SH-SY5Y (cell line): ENCODE measurements at regions not wholly inside any gene's neighbourhood (a gene's known extent, or its start where the extent isn't known, plus 50 kb on each side); places are given as distances from the start of the nearest gene placed in this dataset.

Source experiments
- GATA2 ChIP-seq: IDR thresholded peaks from 2 replicates; pipeline ENCODE4 v1.6.1; 2011; ENCODE audit warnings: mild to moderate bottlenecking, low read depth, low read length
- GATA3 ChIP-seq: IDR thresholded peaks from 2 replicates; pipeline ENCODE4 v1.6.1; 2011; ENCODE audit warnings: low read depth, mild to moderate bottlenecking, low read length, moderate library complexity

DNA sequence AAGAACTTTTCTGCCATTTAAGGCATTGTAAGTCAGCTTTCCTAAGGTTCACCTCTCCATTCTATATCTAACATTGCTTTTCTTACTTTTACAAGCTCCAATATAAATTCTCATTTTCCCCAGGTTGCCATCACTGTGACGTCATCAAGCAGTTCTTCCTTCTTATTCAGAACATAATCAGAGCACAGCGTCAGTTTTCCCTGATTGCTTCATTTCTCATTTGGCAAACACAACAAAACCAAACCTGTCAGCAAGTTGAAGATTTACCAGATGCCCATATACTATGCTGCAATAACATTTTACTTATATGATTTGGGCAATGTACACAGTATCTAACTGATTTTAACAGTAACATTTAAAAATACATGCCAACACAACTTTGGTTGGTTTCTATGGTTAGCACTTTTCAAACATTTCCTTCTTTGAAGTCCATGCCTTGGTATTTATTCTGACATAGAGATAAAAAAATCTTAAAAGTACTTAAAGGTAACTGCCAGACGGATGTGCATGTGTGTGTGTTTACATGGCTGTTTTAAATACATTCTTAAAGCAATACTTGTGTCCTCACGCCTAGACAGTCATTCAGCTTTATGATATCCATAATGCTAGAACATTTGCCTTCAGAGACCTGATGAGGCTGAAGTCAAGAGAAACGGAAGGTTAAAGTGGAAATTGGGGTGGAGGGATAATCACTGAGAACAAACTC, 264.0 kb downstream of the KLF12 start:
- no peak for TF ChIP-seq GATA2
- no peak for TF ChIP-seq GATA3

- TF ChIP-seq GATA3 (no peak), GATA2 (no peak)
Observed at GRCh38 chr13:73865027-73865426, 269.2 kb downstream of the KLF12 start.

GRCh38 chr13:73861136-73861535, 273.1 kb downstream of the KLF12 start:
- no peak for TF ChIP-seq GATA3
- TF ChIP-seq GATA2, result no peak

- TF ChIP-seq GATA2 (no peak), GATA3 (no peak)
Observed at GRCh38 chr13:73860501-73860900, 273.7 kb downstream of the KLF12 start.

DNA sequence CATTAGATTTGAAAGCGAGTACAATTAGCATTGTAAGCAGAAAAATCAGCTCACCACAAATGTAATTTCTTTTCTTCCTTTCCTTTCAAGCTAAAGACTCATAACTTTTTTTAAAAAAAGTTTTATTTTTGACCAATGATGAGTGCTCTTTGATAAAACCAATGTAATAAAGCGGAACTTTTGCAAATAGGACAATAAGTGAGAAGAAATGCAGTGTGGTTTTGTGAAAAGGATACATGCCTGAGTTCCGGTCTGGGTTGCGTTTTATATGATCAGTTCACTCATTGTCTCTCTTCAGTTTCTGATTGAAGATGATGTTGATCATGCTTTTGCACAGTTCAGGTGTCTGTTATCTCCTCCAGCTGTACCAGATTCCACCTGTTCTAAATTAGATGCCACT, 274.4 kb downstream of the KLF12 start:
- TF ChIP-seq GATA3 (no peak), GATA2 (no peak)

DNA sequence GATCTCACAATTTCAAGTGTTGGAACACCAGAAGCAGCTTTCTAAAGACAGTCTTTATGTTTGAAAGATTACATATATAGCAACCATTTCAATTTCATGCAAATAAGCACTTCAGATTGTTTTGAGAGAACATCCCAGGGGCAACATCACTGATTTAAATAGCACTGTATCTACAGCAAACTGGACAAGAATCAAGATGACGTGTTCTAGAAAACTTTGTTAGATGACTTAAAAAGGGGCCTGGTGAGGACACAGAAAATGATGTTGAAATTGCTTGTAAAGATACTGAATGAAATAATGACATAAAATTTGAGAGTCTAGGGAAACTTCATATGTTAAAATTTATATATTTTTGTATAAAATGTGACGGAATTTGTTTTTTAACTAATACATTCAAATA, 277.1 kb downstream of the KLF12 start:
- TF ChIP-seq GATA2, result no peak

GRCh38 chr13:73851104-73851503, 283.1 kb downstream of the KLF12 start:
- no peak for TF ChIP-seq GATA2
- no peak for TF ChIP-seq GATA3

DNA sequence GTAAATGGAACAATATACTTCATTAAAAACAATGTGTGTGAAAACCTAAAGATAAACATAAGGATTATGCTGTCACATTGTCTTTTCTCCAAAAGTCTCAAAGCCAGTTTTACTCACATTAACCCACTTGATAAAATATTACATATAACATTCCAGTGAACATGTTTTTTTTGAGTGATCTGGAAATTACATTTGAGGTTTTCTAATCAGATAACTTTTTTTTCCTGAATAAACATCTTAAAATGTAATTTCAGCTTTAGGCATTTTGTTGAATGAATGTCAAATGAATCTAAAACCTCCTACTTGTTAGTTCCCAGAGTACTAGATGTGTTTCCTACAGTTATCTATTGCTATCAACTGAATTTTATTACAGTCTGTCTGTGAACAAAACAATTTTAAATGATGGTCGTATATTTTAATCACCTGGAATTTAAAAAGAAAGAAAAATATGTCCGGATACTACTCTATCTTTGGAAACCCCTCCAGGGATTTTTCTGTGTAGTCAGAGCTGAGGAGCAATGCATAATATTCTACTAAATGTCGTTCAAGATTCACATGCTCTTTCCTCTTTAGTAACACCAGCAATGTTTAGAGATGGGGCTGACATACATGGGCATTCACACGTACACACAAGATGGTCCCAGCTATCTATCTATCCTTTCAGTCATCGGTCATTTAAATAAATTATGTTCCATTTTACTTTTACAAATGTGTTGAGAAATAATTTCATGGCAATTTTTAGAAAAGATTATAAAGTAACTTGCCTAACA, 283.9 kb downstream of the KLF12 start:
- peak; percentile 35; the same call in 1 of the 2 replicates for TF ChIP-seq GATA3
- no peak for TF ChIP-seq GATA2

GRCh38 chr13:73849292-73849691, 284.9 kb downstream of the KLF12 start:
- no peak for TF ChIP-seq GATA3
- no peak for TF ChIP-seq GATA2

DNA sequence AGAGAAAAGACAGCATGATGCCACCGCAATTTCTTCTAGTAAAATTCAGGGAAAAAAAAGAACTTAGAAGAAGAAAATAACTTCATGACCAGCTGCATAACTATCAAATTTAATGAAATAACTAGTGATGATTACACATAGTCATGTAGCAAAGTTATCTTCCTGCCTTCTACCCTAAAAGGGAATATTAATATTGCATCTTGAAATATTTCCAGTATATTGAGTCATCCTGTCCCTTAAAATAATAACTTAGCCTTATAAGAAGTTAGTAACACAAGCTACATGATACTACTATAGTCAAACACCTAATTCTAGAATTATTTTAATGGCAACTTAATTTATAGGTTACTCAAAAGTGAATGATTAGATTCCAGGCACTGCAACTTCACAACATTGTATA, 289.2 kb downstream of the KLF12 start:
- TF ChIP-seq GATA3 (no peak), GATA2 (no peak)

- TF ChIP-seq GATA3, result no peak
- no peak for TF ChIP-seq GATA2
Observed at GRCh38 chr13:73842626-73843025, 291.6 kb downstream of the KLF12 start.

- TF ChIP-seq GATA2 (no peak), GATA3 (no peak)
Observed at GRCh38 chr13:73842184-73842583, 292.0 kb downstream of the KLF12 start.

DNA sequence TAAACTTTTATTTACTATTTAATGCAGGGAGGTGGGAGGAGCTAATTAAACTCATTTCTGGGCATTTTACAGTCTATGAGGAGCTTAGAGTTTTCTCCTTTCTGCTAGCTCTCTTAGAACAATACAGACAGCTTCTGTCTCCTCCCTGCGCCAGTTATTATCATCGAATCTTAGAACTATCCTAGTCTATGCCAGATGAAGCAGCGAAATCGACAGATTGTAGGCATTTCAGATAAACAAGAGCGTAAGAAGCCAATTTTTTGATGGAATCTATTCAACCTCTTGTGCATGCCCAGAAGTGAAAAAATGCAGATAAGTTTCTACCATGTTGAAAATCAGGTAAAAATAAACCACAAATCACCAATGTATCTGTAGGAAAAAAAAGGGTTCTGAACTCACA, 297.1 kb downstream of the KLF12 start:
- TF ChIP-seq GATA3, result peak; percentile 72; the same call in 1 of the 2 replicates
- TF ChIP-seq GATA2, result peak; percentile 83

DNA sequence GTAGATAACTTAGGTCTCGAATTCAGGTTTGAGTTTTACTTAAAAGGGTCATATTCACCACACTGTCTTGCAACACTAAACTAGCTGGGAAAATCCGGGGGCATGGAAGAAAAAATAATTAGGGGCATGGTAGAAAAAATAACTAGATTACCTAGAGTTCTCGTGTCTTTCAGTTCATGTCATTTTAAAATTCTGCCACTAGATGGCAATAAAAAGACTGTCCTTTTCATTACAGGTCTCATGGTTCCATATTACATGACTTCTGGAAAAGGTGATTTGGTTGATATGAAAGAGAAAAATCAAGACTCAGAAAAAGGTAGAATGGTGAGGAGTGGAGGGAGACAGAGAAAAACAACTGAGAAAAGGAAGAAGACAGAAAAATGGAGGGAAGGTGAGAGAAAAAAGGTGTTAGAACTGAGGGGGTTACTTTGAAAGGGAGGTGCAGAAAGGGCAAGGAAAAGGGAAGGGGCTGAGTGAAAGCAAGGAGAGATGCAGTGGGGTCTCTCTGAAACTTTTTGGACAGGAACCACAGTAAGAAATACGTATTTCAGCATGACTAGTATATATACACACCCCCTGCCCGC, 299.0 kb downstream of the KLF12 start:
- TF ChIP-seq GATA3, result no peak
- no peak for TF ChIP-seq GATA2
